PC-9 (cell line): ENCODE measurements at regions not wholly inside any gene's neighbourhood (a gene's known extent, or its start where the extent isn't known, plus 50 kb on each side); places are given as distances from the start of the nearest gene placed in this dataset.

Experiments
- BruUV-seq: library from RNA; stranded (reverse); fragments of 400-500 nt; replicated peaks from 2 replicates; lab custom pipeline; 2021; lab: Mats Ljungman, UMichigan
- CTCF ChIA-PET: fragments of 300-600 bp; sonication (Branson Sonifier 250); formaldehyde crosslinking; loops from one replicate; lab custom pipeline; 2022; ENCODE audit warnings: antibody characterized with exemption; lab: Charles Lee
- POLR2A ChIA-PET: fragments of 300-600 bp; sonication (Branson Sonifier 250); formaldehyde crosslinking; loops from one replicate; lab custom pipeline; 2022; ENCODE audit warnings: antibody characterized with exemption; ENCODE audit not compliant: unreplicated experiment; lab: Charles Lee
- DNase-seq, 2 experiments: peaks; one replicate each; pipeline versions ENCODE4 v3.0.0 to v3.0.0-alpha.2; 2015 to 2022; ENCODE audit warnings: mixed read lengths in 1 of 2
- H2AFZ ChIP-seq: fragments of 200-600 bp; sonication (generic); 2 replicates; pipeline ENCODE4 v1.8.1; 2017; ENCODE audit warnings: antibody characterized with exemption
- H3F3A ChIP-seq: fragments of 200-600 bp; sonication (generic); 2 replicates; pipeline ENCODE4 v1.8.1; 2017; ENCODE audit warnings: antibody characterized with exemption, mild to moderate bottlenecking, low read depth; ENCODE audit not compliant: insufficient read depth
- H3K27ac ChIP-seq: fragments of 200-600 bp; sonication (generic); 2 replicates; pipeline ENCODE4 v1.6.1; 2016; ENCODE audit warnings: mixed run types
- H3K27me3 ChIP-seq: fragments of 200-600 bp; sonication (generic); 2 replicates; pipeline ENCODE4 v1.6.1; 2016; ENCODE audit warnings: low read depth, mixed run types; ENCODE audit not compliant: insufficient read depth
- H3K36me3 ChIP-seq: fragments of 200-600 bp; sonication (generic); 2 replicates; pipeline ENCODE4 v1.6.1; 2016; ENCODE audit warnings: low read depth, mixed run types
- H3K4me1 ChIP-seq: fragments of 200-600 bp; sonication (generic); replicated peaks from 2 replicates; pipeline ENCODE4 v1.6.1; 2016; ENCODE audit warnings: mixed run types; ENCODE audit not compliant: insufficient read depth
- H3K4me2 ChIP-seq: fragments of 200-600 bp; sonication (generic); 2 replicates; pipeline ENCODE4 v1.6.1; 2017; ENCODE audit warnings: mixed run types
- H3K4me3 ChIP-seq: fragments of 200-600 bp; sonication (generic); 2 replicates; pipeline ENCODE4 v1.6.1; 2016; ENCODE audit warnings: mixed run types
- H3K79me2 ChIP-seq: fragments of 200-600 bp; sonication (generic); 2 replicates; pipeline ENCODE4 v1.6.1; 2017; ENCODE audit warnings: low read depth, mixed run types
- H3K9me2 ChIP-seq: fragments of 200-600 bp; sonication (generic); 2 replicates; pipeline ENCODE4 v1.8.1; 2017; ENCODE audit warnings: mild to moderate bottlenecking; ENCODE audit not compliant: insufficient read depth
- H3K9me3 ChIP-seq: fragments of 200-600 bp; sonication (generic); 2 replicates; pipeline ENCODE4 v1.8.1; 2016; ENCODE audit warnings: low read depth; ENCODE audit not compliant: insufficient read depth
- H4K20me1 ChIP-seq: fragments of 200-600 bp; sonication (generic); 2 replicates; pipeline ENCODE4 v1.8.1; 2017; ENCODE audit not compliant: insufficient read depth
- EZH2 ChIP-seq: fragments of 200-600 bp; sonication (generic); IDR thresholded peaks from 2 replicates; pipeline ENCODE4 v1.8.0; 2017; ENCODE audit warnings: antibody characterized with exemption, low read depth
- intact Hi-C: fragments of 100-400 bp; cut with micrococcal nuclease; formaldehyde crosslinking; loops from one replicate; pipeline ENCODE4 v1.10.0; 2022; ENCODE audit not compliant: unreplicated experiment
- TF ChIP-seq, protein P1 (sequence below): fragments of 200-600 bp; sonication (generic); conservative IDR thresholded peaks from 2 replicates; pipeline ENCODE4 v1.6.1; 2017; ENCODE audit warnings: mixed run types, antibody characterized with exemption, mild to moderate bottlenecking, moderate library complexity

DNA sequence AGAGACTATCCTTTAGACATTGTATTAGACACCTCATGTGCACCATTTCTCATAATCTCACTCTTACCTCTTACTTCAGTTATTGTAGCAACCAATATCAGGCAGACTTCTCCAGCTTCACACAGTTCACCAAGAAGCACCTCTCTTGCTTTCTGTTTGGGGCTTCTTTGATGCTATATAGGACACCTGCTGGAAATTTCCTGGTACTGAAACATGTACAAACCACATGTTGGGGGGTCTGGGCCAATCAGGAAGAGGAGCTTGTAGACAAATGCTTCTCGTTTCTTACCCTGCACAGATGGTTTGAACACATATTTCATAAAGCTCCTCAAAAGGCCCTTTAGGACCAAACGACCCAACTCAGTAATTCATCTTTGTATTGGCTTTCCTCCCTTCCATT is 212.1 kb downstream of the IZUMO3 start:
- ChIA-PET POLR2A (no interaction called here), CTCF (no interaction called here)
- BruUV-seq, result no TSS peak
- Histone ChIP-seq H3K79me2 (no peaks in the 10 kb centered on the region), H3K9me3 (no peaks in the 10 kb centered on the region), H3K36me3 (no peaks in the 10 kb centered on the region), H3F3A (no peaks in the 10 kb centered on the region), H3K27ac (no peak overlapping the region), H3K4me3 (no peak overlapping the region), H3K4me2 (no peak overlapping the region), H3K9me2 (no peaks in the 10 kb centered on the region), H3K27me3 (no peaks in the 10 kb centered on the region), H3K4me1 (no peaks in the 10 kb centered on the region), H2AFZ (no peak overlapping the region), H4K20me1 (no peaks in the 10 kb centered on the region)
- TF ChIP-seq, protein P1, sequence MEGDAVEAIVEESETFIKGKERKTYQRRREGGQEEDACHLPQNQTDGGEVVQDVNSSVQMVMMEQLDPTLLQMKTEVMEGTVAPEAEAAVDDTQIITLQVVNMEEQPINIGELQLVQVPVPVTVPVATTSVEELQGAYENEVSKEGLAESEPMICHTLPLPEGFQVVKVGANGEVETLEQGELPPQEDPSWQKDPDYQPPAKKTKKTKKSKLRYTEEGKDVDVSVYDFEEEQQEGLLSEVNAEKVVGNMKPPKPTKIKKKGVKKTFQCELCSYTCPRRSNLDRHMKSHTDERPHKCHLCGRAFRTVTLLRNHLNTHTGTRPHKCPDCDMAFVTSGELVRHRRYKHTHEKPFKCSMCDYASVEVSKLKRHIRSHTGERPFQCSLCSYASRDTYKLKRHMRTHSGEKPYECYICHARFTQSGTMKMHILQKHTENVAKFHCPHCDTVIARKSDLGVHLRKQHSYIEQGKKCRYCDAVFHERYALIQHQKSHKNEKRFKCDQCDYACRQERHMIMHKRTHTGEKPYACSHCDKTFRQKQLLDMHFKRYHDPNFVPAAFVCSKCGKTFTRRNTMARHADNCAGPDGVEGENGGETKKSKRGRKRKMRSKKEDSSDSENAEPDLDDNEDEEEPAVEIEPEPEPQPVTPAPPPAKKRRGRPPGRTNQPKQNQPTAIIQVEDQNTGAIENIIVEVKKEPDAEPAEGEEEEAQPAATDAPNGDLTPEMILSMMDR, result no peak
- TF ChIP-seq EZH2, result no peak
- DNase-seq, result no peak
- intact Hi-C loops, result no loop called here

DNA sequence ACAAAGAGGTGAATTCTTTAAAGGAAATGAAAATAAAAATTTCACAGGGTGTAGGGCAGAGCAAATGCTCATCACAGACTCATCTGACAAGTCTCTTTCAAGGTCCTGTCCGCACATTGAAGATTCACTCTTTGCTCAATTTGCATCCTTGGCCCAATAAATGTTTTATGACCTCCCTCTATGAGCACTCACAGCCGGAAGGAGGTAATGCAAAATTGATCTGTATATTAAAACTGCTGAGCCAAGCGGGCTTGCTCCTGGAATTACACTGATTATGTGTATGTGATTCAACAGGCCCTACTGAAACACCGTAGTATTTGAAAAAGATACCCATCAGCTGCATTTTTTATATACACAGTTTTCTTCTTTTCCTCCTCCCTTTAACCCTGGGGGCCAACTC is 246.8 kb downstream of the IZUMO3 start:
- BruUV-seq, result no TSS peak
- no peak overlapping the region for H2AFZ ChIP-seq

DNA sequence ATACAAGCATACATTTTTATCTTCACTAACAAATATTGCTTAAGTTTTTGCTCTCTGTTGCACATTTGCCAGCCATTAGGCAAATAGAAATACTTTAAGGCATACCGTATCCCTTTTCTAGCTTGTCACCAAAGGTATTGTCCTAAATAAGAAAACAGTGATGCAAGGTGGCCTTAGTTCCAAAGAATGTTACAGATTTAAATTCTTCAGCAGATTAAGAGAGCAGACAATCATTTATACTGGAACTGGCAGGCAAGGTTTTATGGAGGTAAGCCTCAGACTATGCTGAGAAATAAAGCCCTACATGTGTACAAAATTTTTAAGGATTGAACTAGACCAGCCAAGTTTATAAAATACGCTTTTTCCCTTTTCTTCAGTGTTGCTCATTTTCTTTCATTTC is 247.8 kb downstream of the IZUMO3 start:
- ChIA-PET POLR2A (no interaction called here), CTCF (no interaction called here)
- Histone ChIP-seq H3F3A (no peaks in the 10 kb centered on the region), H3K9me2 (no peaks in the 10 kb centered on the region), H3K36me3 (no peaks in the 10 kb centered on the region), H3K4me2 (no peak overlapping the region), H4K20me1 (no peaks in the 10 kb centered on the region), H3K4me3 (no peak overlapping the region), H3K9me3 (no peaks in the 10 kb centered on the region), H3K27ac (no peak overlapping the region), H3K79me2 (no peaks in the 10 kb centered on the region), H3K4me1 (no peaks in the 10 kb centered on the region), H2AFZ (no peak overlapping the region), H3K27me3 (no peaks in the 10 kb centered on the region)
- TF ChIP-seq EZH2, result no peak
- TF ChIP-seq, protein P1, result no peak
- intact Hi-C loops, result no loop called here
- BruUV-seq, result no TSS peak
- no peak for DNase-seq

More for the DNA sequence above, 246.8 kb downstream of the IZUMO3 start:
- no peak for DNase-seq
- H3K36me3 ChIP-seq, result no peaks in the 10 kb centered on the region
- intact Hi-C loops, result no loop called here
- H3K4me2 ChIP-seq, result no peak overlapping the region
- no peaks in the 10 kb centered on the region for H3K4me1 ChIP-seq
- CTCF ChIA-PET, result no interaction called here
- H3K4me3 ChIP-seq, result no peak overlapping the region
- H3K27me3 ChIP-seq, result no peaks in the 10 kb centered on the region
- TF ChIP-seq, protein P1, result no peak
- TF ChIP-seq EZH2, result no peak
- no peak overlapping the region for H3K27ac ChIP-seq
- H4K20me1 ChIP-seq, result no peaks in the 10 kb centered on the region
- no peaks in the 10 kb centered on the region for H3F3A ChIP-seq
- H3K9me2 ChIP-seq, result no peaks in the 10 kb centered on the region
- no peaks in the 10 kb centered on the region for H3K79me2 ChIP-seq
- POLR2A ChIA-PET, result no interaction called here
- H3K9me3 ChIP-seq, result no peaks in the 10 kb centered on the region
